ENCODE measurements at regions not wholly inside any gene's neighbourhood (a gene's known extent, or its start where the extent isn't known, plus 50 kb on each side); places are given as distances from the start of the nearest gene placed in this dataset.

DNA sequence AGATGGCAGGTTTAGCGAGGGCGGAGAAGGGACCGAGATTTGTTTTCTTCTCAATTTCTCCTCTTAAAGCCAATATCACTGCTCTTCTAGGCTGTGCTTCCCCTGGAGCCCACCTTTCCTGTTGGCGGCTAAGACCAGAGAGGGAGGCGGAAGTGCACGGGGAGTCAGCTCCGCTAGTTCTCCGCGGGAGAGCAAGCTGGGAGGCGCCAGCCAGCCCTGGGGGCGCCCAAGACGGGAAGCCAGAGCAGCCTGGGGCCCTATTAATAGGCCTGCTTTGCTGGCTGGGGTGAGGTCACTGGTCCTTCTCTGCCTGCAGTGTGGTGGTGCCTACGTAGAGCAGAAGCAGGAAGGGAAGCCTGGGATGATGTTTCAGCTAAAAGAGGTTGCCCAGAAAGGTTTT is 61.6 kb downstream of the LSM5 start:
- H3K4me3 ChIP-seq (ENCODE audit: low read depth, low read length) = no peak overlapping the region
- TF ChIP-seq, protein P1, sequence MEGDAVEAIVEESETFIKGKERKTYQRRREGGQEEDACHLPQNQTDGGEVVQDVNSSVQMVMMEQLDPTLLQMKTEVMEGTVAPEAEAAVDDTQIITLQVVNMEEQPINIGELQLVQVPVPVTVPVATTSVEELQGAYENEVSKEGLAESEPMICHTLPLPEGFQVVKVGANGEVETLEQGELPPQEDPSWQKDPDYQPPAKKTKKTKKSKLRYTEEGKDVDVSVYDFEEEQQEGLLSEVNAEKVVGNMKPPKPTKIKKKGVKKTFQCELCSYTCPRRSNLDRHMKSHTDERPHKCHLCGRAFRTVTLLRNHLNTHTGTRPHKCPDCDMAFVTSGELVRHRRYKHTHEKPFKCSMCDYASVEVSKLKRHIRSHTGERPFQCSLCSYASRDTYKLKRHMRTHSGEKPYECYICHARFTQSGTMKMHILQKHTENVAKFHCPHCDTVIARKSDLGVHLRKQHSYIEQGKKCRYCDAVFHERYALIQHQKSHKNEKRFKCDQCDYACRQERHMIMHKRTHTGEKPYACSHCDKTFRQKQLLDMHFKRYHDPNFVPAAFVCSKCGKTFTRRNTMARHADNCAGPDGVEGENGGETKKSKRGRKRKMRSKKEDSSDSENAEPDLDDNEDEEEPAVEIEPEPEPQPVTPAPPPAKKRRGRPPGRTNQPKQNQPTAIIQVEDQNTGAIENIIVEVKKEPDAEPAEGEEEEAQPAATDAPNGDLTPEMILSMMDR (IDR thresholded peaks at IDR 0.05; ENCODE audit: insufficient read depth, low read length, missing control alignments) = no peak
- CTCF ChIA-PET = interaction anchor here (0.6 kb wide), 1 partner anchor 51 kb away, joined by 3 read pairs; no protein-coding TSS in a partner anchor
- DNase-seq (ENCODE audit: low read depth, low spot score) = no peak
- POLR2A ChIA-PET = no interaction called here

DNA sequence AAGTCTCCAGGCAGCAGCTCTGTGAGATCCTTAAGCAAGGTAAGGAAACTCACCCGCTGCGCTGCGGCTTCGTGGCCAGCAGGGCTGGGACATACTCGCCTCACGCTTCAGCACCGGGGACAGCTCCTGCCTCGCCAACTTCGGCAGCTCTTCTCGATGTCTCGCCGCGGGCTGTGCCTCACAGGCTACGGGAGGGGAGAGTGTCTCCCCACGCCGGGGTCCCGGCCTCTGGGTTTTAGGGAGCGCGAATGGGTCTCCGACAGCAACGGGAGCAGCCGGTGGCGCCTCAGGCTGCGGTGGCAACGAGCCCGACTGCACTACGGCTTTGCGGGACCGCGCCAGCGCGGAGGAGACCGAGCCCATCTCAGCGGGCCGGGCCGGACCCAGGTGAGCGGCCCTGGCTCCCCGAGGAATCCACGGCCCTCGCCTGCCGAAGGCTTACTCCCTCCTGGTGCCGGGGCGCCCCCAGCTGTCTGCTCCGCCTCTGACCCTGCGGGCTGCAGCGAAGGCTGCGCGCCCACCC is 62.4 kb downstream of the LSM5 start:
- CTCF ChIA-PET = interaction anchor here (1.1 kb wide), 1 partner anchor 217 kb away, joined by 3 read pairs; no protein-coding TSS in a partner anchor
- TF ChIP-seq, protein P1 (IDR thresholded peaks at IDR 0.05; ENCODE audit: insufficient read depth, low read length, missing control alignments) = peak; percentile 80
- H3K4me3 ChIP-seq (ENCODE audit: low read depth, low read length) = no peak overlapping the region
- peak; percentile 12 for DNase-seq (ENCODE audit: low read depth, low spot score)
- POLR2A ChIA-PET = no interaction called here

DNA sequence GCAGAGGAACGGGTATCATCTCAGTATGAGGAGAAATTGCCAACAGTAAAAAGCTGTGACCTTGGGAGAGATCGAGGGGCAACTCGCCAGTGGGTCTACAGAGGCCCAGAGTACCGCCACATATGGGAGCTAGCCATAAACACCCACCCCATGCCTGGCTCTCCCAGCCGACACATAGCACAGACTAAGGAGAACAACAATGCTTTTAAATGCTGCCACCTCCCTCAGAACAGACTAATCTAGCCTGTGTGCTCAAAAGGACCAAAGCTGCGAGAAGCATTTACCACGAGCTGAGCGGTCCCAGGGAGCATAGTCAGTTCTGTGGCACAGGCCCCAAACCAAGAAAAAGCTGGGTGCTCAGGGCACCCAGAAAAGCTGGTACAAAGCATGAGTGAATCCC is 73.3 kb downstream of the LSM5 start:
- H3K4me3 ChIP-seq (ENCODE audit: low read depth, low read length) = no peak overlapping the region
- ChIA-PET CTCF (interaction anchor here (1.0 kb wide), 1 partner anchor 1294 kb away, joined by 3 read pairs; no protein-coding TSS in a partner anchor), POLR2A (no interaction called here)
- DNase-seq (ENCODE audit: low read depth, low spot score) = no peak
- TF ChIP-seq, protein P1 (IDR thresholded peaks at IDR 0.05; ENCODE audit: insufficient read depth, low read length, missing control alignments) = no peak

DNA sequence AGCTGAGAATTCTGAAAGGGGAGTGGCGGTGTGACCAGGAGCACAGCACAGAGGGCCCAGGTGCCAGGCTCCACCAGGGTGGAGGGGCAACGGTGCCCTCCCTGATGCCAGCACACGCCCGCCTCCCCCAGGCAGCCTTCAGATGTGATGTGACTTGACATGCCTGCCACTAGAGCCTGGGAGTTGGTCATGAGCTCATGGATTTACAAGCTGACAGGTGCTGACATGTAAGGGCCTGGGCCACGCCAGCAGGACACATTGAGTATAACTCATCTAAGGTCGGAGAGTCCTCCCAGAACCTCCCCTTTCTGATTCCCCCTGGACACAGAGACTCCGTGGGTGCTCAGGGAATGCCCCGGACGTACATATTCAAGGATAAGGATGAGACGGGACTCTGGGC is 74.2 kb downstream of the LSM5 start:
- no peak for DNase-seq (ENCODE audit: low read depth, low spot score)
- ChIA-PET CTCF (no interaction called here), POLR2A (no interaction called here)
- TF ChIP-seq, protein P1 (IDR thresholded peaks at IDR 0.05; ENCODE audit: insufficient read depth, low read length, missing control alignments) = no peak
- H3K4me3 ChIP-seq (ENCODE audit: low read depth, low read length) = no peak overlapping the region

DNA sequence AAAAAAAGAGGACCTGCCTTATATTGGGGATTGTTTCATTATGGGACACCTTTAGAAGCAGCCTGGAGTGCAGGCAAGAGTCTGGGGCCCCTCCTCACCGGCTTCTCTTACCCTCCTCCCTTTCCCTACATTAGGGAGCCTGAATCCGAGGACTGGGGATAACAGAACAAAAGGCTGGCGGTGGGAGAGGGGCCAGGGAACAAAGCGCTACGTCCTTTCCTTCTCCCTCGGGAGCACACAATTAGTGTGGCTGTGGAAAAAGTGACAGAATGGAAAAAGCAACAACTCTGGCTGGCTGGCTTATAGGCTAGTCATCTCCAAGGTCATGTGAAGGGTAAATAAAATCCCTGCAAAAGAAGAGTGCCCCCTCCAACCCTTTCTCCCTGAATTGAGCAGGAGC is 74.7 kb downstream of the LSM5 start:
- ChIA-PET POLR2A (no interaction called here), CTCF (no interaction called here)
- H3K4me3 ChIP-seq (ENCODE audit: low read depth, low read length) = no peak overlapping the region
- TF ChIP-seq, protein P1 (IDR thresholded peaks at IDR 0.05; ENCODE audit: insufficient read depth, low read length, missing control alignments) = no peak
- no peak for DNase-seq (ENCODE audit: low read depth, low spot score)

DNA sequence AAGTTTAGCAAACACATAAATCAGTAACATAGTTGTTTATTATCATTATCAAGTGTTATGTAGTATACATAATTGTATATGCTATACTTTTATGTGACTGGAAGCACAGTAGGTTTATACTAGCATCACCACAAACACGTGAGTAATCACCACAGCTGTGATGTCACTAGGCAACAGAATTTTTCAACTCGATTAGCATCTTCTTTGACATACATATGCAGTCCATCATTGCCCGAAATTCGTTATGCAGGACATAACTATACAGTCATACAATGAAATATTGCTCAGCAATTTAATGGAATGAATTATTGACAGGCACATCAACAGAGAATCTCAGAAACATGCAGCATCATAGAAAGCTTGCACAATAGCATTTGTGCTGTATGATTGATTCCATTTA is 77.7 kb downstream of the LSM5 start:
- ChIA-PET POLR2A (no interaction called here), CTCF (no interaction called here)

More for the DNA sequence above, 77.7 kb downstream of the LSM5 start:
- TF ChIP-seq, protein P1 (IDR thresholded peaks at IDR 0.05; ENCODE audit: insufficient read depth, low read length, missing control alignments) = no peak
- DNase-seq (ENCODE audit: low read depth, low spot score) = no peak
- no peak overlapping the region for H3K4me3 ChIP-seq (ENCODE audit: low read depth, low read length)

Data from AG04449 (cell line).